HG03442 (cell line): ENCODE measurements at regions not wholly inside any gene's neighbourhood (a gene's known extent, or its start where the extent isn't known, plus 50 kb on each side); places are given as distances from the start of the nearest gene placed in this dataset.

Experiments
- ATAC-seq: cut with Tn5 transposase; IDR thresholded peaks from one replicate; pipeline ENCODE4 v1.9.1; 2021; ENCODE audit warnings: mild to moderate bottlenecking, moderate library complexity; ENCODE audit not compliant: unreplicated experiment

GRCh38 chr19:31223740-31224534 is 125.3 kb downstream of the TSHZ3 start:
- ATAC-seq, result no peak

DNA sequence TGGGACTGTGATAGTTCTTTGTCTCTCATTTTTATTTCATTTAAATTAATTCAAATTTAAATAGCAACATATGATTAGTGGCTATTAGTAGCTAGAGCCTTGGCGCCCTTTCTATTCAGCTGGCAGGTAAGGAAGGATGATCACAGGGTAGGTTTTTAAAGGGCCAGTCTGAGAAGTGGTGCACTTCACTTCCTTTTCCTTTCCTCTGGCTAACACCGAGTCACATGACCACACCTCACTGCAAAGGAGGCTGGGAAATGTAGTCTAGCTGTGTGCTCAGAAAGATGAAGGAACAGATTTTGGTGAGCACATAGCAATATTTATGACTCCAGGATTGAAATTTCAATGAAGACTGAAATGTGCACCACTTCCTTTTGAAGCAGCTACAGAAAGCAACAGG is 128.7 kb downstream of the TSHZ3 start:
- ATAC-seq, result no peak

DNA sequence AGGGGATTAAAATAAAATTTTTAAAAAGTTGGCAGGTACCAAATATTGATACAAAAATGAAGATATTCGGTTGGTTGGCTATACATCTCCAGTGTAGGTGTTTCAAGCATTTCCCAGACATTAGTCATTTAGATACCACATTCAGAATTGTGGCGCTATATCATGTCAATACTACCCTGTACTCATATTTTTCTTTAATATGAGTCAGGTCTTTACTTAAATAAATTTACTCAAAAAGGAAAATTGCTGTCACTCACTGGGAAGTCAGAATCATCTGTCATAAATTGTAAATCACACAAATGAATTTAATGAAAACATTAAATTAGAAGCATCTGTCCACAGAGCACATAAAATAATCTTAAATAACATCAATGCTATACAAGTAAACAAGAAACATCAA is 134.2 kb downstream of the TSHZ3 start:
- ATAC-seq, result no peak

DNA sequence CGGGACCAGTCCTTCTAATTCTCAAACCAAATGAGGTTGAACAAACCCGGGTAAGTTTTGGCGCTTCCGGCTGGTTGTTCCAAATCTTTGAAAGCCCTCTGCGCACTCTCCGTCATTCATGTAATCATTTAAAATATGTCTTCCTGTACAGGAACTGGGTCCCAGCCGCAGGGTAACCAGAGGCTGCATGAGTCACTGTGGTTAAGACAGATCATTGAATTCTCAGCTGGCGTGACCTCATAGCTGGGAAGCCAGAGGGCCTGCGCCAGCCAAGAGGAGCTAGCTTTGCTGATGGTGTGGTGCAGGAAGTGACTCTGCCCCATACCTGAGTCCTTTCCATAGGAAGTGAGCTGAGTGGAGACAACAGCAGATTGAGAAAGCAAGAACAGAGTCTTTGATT is 135.2 kb downstream of the TSHZ3 start:
- no peak for ATAC-seq

DNA sequence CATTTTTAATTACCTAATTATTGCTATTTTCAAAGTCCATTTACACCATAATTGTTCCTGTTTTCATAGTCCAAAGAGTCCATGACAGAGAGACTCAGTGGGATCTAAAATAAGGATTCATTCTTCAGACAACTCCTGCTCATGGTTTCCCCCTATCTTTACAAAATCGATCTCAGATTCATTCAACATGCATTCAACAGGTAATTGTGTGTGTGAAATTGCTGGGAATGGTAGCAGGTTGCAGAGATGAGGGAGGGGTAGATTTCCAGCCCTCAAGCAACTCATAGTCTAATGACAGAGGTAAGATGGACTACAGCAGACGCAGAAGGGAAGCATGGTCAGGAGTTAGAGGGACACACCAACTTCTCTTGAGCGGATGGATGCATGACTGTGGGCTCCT is 138.1 kb downstream of the TSHZ3 start:
- ATAC-seq, result no peak

DNA sequence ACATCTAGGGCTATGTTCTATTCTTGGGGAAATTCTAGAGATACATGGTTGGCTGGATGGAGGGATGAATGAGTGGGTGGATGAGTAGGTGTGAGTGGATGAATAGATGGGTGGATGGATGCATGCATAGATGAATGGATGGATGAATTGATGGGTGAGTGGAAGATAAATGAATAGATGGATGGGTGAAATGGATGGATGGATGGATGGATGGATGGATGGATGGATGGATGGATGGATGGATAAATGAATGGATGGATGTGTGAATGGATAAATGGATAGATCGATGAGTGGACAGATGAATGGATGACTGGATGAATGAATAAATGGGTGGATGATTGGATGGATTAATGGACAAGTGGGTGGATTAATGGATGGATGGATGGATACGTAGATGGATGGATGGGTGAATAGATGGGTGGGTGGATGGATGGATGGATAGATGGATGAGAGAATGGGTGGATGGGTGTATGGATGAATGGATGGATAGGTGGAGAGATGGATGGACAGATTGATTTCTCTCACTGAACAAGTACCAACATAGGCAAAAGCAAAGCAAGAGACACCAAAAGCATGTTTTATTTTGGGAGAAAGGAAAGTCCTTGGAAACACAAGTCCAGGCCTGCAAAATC is 143.2 kb downstream of the TSHZ3 start:
- no peak for ATAC-seq

GRCh38 chr19:31204115-31204514 is 145.1 kb downstream of the TSHZ3 start:
- ATAC-seq, result no peak

DNA sequence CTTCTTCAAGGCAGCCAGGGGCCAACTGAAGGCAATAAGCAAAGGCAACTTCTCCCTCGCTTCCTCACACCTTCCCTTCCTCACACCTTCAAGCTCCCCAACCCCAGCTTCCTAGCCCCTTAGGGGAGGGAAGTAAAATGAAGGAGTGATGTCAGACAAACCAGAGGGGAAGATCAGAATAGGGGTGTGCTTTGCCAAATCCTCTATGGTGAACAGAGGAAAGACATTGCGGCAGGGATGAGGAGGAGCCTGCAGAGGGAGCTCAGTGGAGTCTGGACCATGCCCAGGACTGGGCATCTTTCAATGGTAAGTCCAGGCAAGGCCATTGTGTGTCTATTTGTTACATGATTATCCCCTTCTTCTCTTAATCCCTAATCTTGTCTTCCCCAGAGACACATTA is 164.0 kb downstream of the TSHZ3 start:
- ATAC-seq, result no peak

GRCh38 chr19:31181535-31181934 is 167.7 kb downstream of the TSHZ3 start:
- ATAC-seq, result no peak

GRCh38 chr19:31180907-31181306 is 168.3 kb downstream of the TSHZ3 start:
- ATAC-seq, result no peak

DNA sequence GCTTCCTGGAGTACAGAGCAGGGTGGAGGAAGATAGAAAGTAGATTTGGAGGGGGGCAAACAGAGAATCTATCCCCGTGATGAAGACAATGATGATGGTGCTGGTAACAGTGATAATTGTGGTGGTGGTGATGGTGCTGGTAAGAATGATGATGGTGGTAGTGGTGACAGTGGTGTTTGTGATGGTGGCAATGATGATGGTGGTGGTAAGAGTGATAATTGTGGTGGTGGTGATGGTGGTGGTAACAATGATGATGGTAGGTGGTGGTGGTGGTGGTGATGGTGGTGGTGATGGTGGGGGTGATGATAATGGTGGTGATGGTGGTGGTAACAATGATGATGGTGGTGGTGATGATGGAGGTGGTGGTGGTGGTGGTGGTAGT is 169.8 kb downstream of the TSHZ3 start:
- ATAC-seq, result no peak

DNA sequence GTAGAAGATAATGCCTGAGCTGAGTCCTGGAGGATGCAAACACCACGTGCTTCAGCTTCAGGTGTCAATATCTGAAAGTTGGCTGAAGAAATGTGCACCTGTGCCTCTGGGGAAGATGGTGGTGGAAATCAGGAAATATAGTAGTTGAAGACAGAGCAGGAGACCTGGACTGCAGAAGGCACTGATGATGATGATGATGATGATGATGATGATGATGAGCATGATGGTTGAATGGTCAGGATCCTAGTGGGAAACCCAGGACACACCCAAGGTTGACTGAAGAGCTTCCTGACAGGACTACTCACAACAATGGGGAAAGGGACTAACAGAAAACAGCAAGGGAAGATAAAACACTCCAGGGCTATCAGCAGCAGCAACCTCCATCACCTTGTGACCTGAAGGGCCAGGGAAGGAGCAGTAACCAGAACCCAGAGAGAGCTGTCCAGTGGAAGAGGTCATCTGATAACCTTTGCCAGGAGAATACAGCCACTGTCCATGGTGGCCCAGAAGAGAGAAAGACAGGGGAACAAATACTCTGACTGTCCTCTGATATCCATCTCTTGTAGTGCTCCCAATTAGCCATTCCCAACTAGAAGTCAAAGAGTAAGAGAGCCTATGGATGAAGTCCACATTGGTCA is 170.3 kb downstream of the TSHZ3 start:
- ATAC-seq, result no peak

DNA sequence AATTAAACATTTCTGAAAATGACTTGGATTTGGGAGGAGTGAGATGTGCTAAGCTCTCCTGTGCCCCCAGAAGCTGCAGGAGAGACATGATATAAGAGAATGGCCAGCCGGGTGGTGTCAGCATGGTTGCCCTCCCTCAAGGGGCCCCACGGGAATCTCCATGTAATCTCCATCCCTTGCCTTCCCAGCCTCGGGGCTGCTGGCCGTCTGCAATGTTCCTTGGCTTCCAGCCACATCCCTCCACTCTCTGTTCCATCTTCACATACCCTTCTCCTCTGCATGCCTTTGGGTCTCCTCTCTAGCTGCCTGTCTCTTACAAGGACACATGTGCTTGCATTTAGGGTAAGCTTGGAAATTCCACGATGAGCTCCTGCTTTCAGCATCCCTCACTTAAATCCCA is 172.0 kb downstream of the TSHZ3 start:
- no peak for ATAC-seq

DNA sequence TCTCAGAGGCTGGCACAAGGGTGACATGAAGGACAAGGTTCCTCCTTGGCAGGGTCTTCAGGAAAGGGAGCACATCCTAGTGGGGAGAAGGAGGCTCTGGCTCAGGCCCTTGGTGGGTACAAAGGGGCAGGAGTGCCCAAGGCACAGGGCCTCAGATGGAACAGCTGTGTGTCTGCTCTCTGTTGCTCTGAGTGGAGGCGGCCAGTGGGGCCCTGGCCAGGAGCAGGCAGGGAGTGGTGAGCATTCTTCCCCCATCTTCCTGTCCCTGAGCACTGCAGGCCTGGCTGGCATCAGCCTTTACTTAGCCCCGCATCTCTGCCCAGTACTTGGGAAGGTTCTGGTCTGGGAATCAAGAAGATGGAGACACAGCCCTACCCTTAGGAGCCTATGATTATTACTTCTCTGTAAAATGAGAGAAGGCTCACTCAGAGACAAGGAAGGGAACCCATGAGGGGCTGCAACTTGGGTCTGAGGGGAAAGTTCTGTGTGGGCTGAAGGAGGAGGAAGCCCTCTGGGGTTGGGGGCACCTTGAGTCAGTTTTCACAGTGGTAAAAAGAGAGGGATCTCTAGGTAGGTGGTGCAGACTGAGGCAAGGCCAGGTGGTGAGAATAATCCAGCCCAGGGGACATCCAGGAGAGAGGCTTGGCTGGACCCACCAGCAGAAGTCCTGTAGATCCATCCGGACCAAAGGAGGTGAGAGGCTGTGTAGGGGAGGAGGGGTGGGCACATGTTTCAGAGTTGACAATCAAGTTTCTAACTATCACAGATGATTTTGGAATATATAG is 173.5 kb downstream of the TSHZ3 start:
- no peak for ATAC-seq

- no peak for ATAC-seq
Observed at GRCh38 chr19:31174948-31175347, 174.3 kb downstream of the TSHZ3 start.

- ATAC-seq, result no peak
Observed at GRCh38 chr19:31173991-31174390, 175.2 kb downstream of the TSHZ3 start.

GRCh38 chr19:31171936-31172335 is 177.3 kb downstream of the TSHZ3 start:
- no peak for ATAC-seq

- ATAC-seq, result no peak
Observed at GRCh38 chr19:31170046-31170445, 179.2 kb downstream of the TSHZ3 start.

GRCh38 chr19:31168106-31168625 is 181.1 kb downstream of the TSHZ3 start:
- no peak for ATAC-seq

- ATAC-seq, result no peak
Observed at GRCh38 chr19:31167690-31168089, 181.5 kb downstream of the TSHZ3 start.

DNA sequence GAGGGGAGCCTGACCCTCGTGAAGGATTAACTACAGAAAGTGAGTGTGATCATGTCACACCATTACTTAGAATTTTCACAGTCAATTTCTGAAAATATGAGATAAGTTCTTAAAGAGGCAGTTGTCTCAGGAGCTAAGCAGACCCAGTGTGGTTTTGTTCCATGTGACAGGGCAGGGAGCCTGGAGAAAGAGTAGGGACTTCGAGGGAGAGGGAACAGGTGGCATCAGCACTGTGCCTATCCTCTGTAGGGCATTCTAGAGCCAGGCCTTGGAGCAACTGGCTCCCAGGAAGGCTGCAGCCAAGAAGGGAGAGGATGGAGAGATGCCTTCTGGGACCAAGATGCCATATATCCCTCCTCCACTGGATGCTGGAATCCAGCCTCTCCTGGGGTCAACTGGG is 183.0 kb downstream of the TSHZ3 start:
- ATAC-seq, result no peak
